Thyroid gland (tissue), 4 donors: ENCODE measurements at regions not wholly inside any gene's neighbourhood (a gene's known extent, or its start where the extent isn't known, plus 50 kb on each side); places are given as distances from the start of the nearest gene placed in this dataset.

ENCODE experiments used
- POLR2A ChIP-seq, 2 donors: fragments of 450-650 bp; IDR thresholded peaks; one replicate each; pipeline ENCODE4 v1.6.1; 2017; ENCODE audit warnings: antibody characterized with exemption in 2 of 2, mild to moderate bottlenecking in 2 of 2, moderate library complexity in 1 of 2
- TF ChIP-seq, protein P1 (sequence below), 6 experiments: fragments of 200-600 bp in 3 of 6; fragments of 450-650 bp in 3 of 6; sonication (generic) in 3 of 6; IDR thresholded peaks; one replicate each; pipeline ENCODE4 v1.5.1; 2016 to 2019; ENCODE audit warnings: antibody characterized with exemption in 6 of 6, mild to moderate bottlenecking in 2 of 6, inconsistent platforms in 1 of 6, moderate library complexity in 1 of 6

DNA sequence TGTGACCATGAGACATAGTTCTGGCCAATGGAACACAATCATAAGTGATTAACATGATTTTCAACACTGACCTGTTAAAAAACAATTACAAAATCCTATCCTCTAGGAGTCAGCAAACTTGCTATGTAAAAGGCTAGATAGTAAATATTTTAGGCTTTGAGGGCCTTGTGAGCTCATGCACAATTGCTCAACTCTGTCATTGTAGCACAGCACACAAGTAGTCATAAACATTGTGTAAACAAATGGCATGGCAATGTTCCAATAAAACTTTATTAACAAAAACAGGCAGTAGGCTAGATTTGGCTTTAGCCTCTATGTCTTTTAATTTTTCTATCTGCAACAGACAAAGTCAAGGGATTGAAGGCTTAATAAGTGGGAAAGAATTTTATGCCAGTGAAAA is 350.7 kb downstream of the C12orf50 start:
- TF ChIP-seq, protein P1, sequence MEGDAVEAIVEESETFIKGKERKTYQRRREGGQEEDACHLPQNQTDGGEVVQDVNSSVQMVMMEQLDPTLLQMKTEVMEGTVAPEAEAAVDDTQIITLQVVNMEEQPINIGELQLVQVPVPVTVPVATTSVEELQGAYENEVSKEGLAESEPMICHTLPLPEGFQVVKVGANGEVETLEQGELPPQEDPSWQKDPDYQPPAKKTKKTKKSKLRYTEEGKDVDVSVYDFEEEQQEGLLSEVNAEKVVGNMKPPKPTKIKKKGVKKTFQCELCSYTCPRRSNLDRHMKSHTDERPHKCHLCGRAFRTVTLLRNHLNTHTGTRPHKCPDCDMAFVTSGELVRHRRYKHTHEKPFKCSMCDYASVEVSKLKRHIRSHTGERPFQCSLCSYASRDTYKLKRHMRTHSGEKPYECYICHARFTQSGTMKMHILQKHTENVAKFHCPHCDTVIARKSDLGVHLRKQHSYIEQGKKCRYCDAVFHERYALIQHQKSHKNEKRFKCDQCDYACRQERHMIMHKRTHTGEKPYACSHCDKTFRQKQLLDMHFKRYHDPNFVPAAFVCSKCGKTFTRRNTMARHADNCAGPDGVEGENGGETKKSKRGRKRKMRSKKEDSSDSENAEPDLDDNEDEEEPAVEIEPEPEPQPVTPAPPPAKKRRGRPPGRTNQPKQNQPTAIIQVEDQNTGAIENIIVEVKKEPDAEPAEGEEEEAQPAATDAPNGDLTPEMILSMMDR (IDR thresholded peaks at IDR 0.05) = no peak
- no peak for TF ChIP-seq POLR2A (IDR thresholded peaks at IDR 0.05)
